H9 (cell line): ENCODE measurements at regions not wholly inside any gene's neighbourhood (a gene's known extent, or its start where the extent isn't known, plus 50 kb on each side); places are given as distances from the start of the nearest gene placed in this dataset.

Source experiments
- DNase-seq: peaks from one replicate; pipeline ENCODE4 v3.0.0-alpha.2; 2017
- H2AFZ ChIP-seq: one replicate; pipeline ENCODE4 v1.6.1; 2013; ENCODE audit warnings: mild to moderate bottlenecking, low read length, control low read depth, moderate library complexity
- H2AK5ac ChIP-seq: 2 replicates; pipeline ENCODE4 v1.6.1; 2013; ENCODE audit warnings: low read length, control low read depth, mixed read lengths; ENCODE audit not compliant: insufficient read length
- H2BK120ac ChIP-seq: one replicate; pipeline ENCODE4 v1.6.1; 2013; ENCODE audit warnings: low read depth, mild to moderate bottlenecking, low read length, control low read depth, inconsistent platforms; ENCODE audit not compliant: poor library complexity, severe bottlenecking
- H2BK12ac ChIP-seq: 2 replicates; pipeline ENCODE4 v1.6.1; 2013; ENCODE audit warnings: low read length, control low read depth, mixed read lengths, low read depth; ENCODE audit not compliant: insufficient read length
- H2BK15ac ChIP-seq: 2 replicates; pipeline ENCODE4 v1.6.1; 2013; ENCODE audit warnings: low read depth, low read length, control low read depth
- H2BK20ac ChIP-seq: one replicate; pipeline ENCODE4 v1.6.1; 2013; ENCODE audit warnings: low read depth, mild to moderate bottlenecking, low read length, control low read depth, inconsistent platforms; ENCODE audit not compliant: poor library complexity, severe bottlenecking
- H2BK5ac ChIP-seq: 2 replicates; pipeline ENCODE4 v1.6.1; 2013; ENCODE audit warnings: low read length, control low read depth, mixed read lengths; ENCODE audit not compliant: insufficient read length
- H3K14ac ChIP-seq: 2 replicates; pipeline ENCODE4 v1.6.1; 2013; ENCODE audit warnings: low read length, control low read depth; ENCODE audit not compliant: insufficient read depth
- H3K18ac ChIP-seq: 2 replicates; pipeline ENCODE4 v1.6.1; 2013; ENCODE audit warnings: low read depth, mild to moderate bottlenecking, mixed read lengths, low read length, control low read depth; ENCODE audit not compliant: insufficient read length
- H3K23ac ChIP-seq: 2 replicates; pipeline ENCODE4 v1.6.1; 2013; ENCODE audit warnings: low read length, control low read depth, mixed read lengths, low read depth; ENCODE audit not compliant: insufficient read length
- H3K23me2 ChIP-seq: 2 replicates; pipeline ENCODE4 v1.6.1; 2013; ENCODE audit warnings: low read depth, mild to moderate bottlenecking, mixed read lengths, low read length, control low read depth; ENCODE audit not compliant: insufficient read length, poor library complexity, severe bottlenecking
- H3K27ac ChIP-seq: 2 replicates; pipeline ENCODE4 v1.5.1; 2013; ENCODE audit warnings: low read length, control low read depth, mixed read lengths, low read depth; ENCODE audit not compliant: insufficient read length
- H3K27me3 ChIP-seq: 2 replicates; pipeline ENCODE4 v1.6.1; 2013; ENCODE audit warnings: low read length, control low read depth, inconsistent platforms; ENCODE audit not compliant: insufficient read depth
- H3K4ac ChIP-seq: 2 replicates; pipeline ENCODE4 v1.6.1; 2013; ENCODE audit warnings: low read depth, mild to moderate bottlenecking, control low read depth, inconsistent platforms, low read length, moderate library complexity
- H3K4me1 ChIP-seq: 2 replicates; pipeline ENCODE4 v1.6.1; 2013; ENCODE audit warnings: low read length, control low read depth, inconsistent platforms; ENCODE audit not compliant: insufficient read depth
- H3K4me2 ChIP-seq: 2 replicates; pipeline ENCODE4 v1.6.1; 2013; ENCODE audit warnings: low read length, control low read depth, mixed read lengths; ENCODE audit not compliant: insufficient read length, insufficient read depth
- H3K56ac ChIP-seq: 2 replicates; pipeline ENCODE4 v1.6.1; 2013; ENCODE audit warnings: low read depth, mild to moderate bottlenecking, mixed read lengths, low read length, control low read depth; ENCODE audit not compliant: insufficient read length
- H3K79me1 ChIP-seq: 2 replicates; pipeline ENCODE4 v1.6.1; 2013; ENCODE audit warnings: low read depth, mild to moderate bottlenecking, moderate library complexity, low read length, control low read depth, inconsistent platforms; ENCODE audit not compliant: insufficient read depth, poor library complexity, severe bottlenecking
- H3K79me2 ChIP-seq: 2 replicates; pipeline ENCODE4 v1.6.1; 2013; ENCODE audit warnings: low read length, control low read depth, inconsistent platforms; ENCODE audit not compliant: insufficient read depth
- H3K9ac ChIP-seq: 2 replicates; pipeline ENCODE4 v1.6.1; 2013; ENCODE audit warnings: low read length, control low read depth, mixed read lengths; ENCODE audit not compliant: insufficient read length; ENCODE audit errors: extremely low read depth
- H3K9me3 ChIP-seq: one replicate; pipeline ENCODE4 v1.6.1; 2013; ENCODE audit warnings: low read depth, low read length, inconsistent platforms; ENCODE audit not compliant: control insufficient read depth
- H3T11ph ChIP-seq: one replicate; pipeline ENCODE4 v1.6.1; 2013; ENCODE audit warnings: mild to moderate bottlenecking, low read length, control low read depth, inconsistent platforms
- H4K20me1 ChIP-seq: one replicate; pipeline ENCODE4 v1.6.1; 2013; ENCODE audit not compliant: control insufficient read depth, insufficient read length, insufficient read depth
- H4K5ac ChIP-seq: 2 replicates; pipeline ENCODE4 v1.6.1; 2013; ENCODE audit warnings: low read depth, mild to moderate bottlenecking, mixed read lengths, low read length, control low read depth; ENCODE audit not compliant: insufficient read length
- H4K8ac ChIP-seq: replicated peaks from 2 replicates; pipeline ENCODE4 v1.6.1; 2013; ENCODE audit warnings: low read length, control low read depth, mixed read lengths, low read depth; ENCODE audit not compliant: insufficient read length
- H4K91ac ChIP-seq: 2 replicates; pipeline ENCODE4 v1.6.1; 2013; ENCODE audit warnings: low read depth, mild to moderate bottlenecking, moderate library complexity, mixed read lengths, low read length, control low read depth; ENCODE audit not compliant: insufficient read length
- H3K27ac Mint-ChIP-seq, 3 experiments: 2 replicates in 2 of 3; 3 replicates in 1 of 3; pipeline ENCODE4 v1.8.0; 2020 to 2021; ENCODE audit warnings: mixed read lengths in 3 of 3, mild to moderate bottlenecking in 1 of 3, moderate library complexity in 1 of 3
- H3K27me3 Mint-ChIP-seq: 2 replicates; pipeline ENCODE4 v1.8.0; 2021; ENCODE audit warnings: low read depth, mild to moderate bottlenecking, moderate library complexity, mixed read lengths
- H3K36me3 Mint-ChIP-seq, 3 experiments: 2 replicates in 2 of 3; 3 replicates in 1 of 3; pipeline ENCODE4 v1.8.0; 2020 to 2021; ENCODE audit warnings: low read depth in 3 of 3, mixed read lengths in 3 of 3; ENCODE audit not compliant: insufficient read depth in 1 of 3
- H3K4me1 Mint-ChIP-seq, 2 experiments: 2 replicates each; pipeline ENCODE4 v1.8.0; 2020; ENCODE audit warnings: mixed read lengths in 2 of 2
- H3K4me3 Mint-ChIP-seq, 2 experiments: 2 replicates in 1 of 2; 3 replicates in 1 of 2; pipeline ENCODE4 v1.8.0; 2020 to 2021; ENCODE audit warnings: mild to moderate bottlenecking in 2 of 2, mixed read lengths in 2 of 2, moderate library complexity in 1 of 2
- H3K9me3 Mint-ChIP-seq, 2 experiments: 2 replicates in 1 of 2; 3 replicates in 1 of 2; pipeline ENCODE4 v1.8.0; 2020; ENCODE audit warnings: mild to moderate bottlenecking in 2 of 2, mixed read lengths in 2 of 2, moderate library complexity in 1 of 2
- WGBS: extraction: QIAGEN DNeasy Blood & Tissue Kit; methylation state at CpG from one replicate; pipeline ENCODE4 v1.1.7; 2013; ENCODE audit warnings: missing lambda C conversion rate, low lambda C conversion rate, mixed read lengths; ENCODE audit not compliant: insufficient read length; ENCODE audit errors: extremely low coverage; 5-methylcytosine and 5-hydroxymethylcytosine counted together
- TF ChIP-seq, protein P1 (sequence below): fragments of 200-600 bp; sonication (generic); conservative IDR thresholded peaks from 3 replicates; pipeline ENCODE4 v1.8.0; 2021; ENCODE audit warnings: antibody characterized with exemption, mild to moderate bottlenecking

DNA sequence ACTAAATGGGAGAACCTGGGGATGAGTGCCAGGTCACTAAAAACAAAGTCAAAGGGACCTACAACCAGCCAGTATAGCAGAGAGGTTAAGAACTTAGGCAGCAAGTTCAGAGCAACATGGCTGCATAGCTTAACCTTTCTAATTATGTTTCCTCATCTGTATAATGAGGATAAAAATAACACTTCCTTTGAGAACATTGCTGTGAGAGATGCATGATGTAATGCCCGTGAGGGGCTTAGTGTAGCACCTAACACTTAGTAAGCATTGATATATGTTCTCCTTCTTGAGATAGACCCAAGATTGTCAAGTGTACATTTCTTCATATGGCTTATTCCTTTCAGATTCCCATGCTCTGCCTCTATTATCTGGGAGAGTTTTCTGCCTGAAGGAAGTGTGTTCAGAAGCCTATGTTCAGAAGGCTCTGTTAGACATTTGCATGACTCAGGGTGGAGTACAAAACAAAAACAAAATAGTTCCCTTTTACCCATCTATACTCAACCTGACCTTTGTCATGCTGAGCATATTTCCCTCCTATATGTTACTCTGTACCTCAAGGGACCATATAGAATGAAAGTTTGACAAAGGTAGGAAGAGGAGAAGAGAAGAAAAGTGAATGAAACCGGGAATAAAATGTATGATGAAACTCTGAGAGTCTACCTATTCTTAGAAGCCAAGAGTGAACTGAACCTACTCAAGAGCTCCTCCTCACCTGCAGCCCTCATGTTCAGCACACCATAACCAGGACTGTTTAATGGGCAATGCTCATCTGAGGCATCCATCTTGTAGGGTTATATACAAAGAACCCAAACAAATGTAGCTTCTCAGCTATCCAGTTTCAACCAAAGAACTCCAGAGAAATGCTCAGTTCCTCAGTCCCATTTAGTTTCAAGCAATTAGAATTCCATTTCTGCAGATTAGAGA is 70.7 kb upstream of the KCNMB2 start:
- Histone ChIP-seq H3K23ac (no peak overlapping the region), H3K56ac (no peak overlapping the region), H3K18ac (no peak overlapping the region), H3K79me2 (no peaks in the 10 kb centered on the region), H2AK5ac (no peak overlapping the region), H3K79me1 (no peaks in the 10 kb centered on the region), H3T11ph (no peak overlapping the region), H3K14ac (no peak overlapping the region), H3K27ac (no peak overlapping the region), H3K4me1 (no peaks in the 10 kb centered on the region), H3K4ac (no peak overlapping the region), H3K23me2 (no peaks in the 10 kb centered on the region), H3K9ac (no peak overlapping the region), H3K4me2 (no peak overlapping the region), H2BK15ac (no peak overlapping the region), H2BK120ac (no peak overlapping the region), H2BK5ac (no peak overlapping the region), H2BK12ac (no peak overlapping the region), H2BK20ac (no peak overlapping the region), H4K91ac (no peak overlapping the region), H4K20me1 (no peaks in the 10 kb centered on the region), H4K8ac (no peak overlapping the region), H4K5ac (no peak overlapping the region), H2AFZ (no peak overlapping the region), H3K9me3 (no peaks in the 10 kb centered on the region), H3K27me3 (no peaks in the 10 kb centered on the region)
- no peaks in the 10 kb centered on the region; the same call in 1 of the 2 replicates for H3K27me3 Mint-ChIP-seq
- no peak for DNase-seq
- no peaks in the 10 kb centered on the region for H3K4me1 Mint-ChIP-seq
- H3K27ac Mint-ChIP-seq: no peak overlapping the region
- no peaks in the 10 kb centered on the region; a peak in 1 of 7 replicates for H3K36me3 Mint-ChIP-seq
- H3K4me3 Mint-ChIP-seq: no peak overlapping the region
- no CpG with 5 or more reads among the region's 2 CpGs for WGBS
- TF ChIP-seq, protein P1, sequence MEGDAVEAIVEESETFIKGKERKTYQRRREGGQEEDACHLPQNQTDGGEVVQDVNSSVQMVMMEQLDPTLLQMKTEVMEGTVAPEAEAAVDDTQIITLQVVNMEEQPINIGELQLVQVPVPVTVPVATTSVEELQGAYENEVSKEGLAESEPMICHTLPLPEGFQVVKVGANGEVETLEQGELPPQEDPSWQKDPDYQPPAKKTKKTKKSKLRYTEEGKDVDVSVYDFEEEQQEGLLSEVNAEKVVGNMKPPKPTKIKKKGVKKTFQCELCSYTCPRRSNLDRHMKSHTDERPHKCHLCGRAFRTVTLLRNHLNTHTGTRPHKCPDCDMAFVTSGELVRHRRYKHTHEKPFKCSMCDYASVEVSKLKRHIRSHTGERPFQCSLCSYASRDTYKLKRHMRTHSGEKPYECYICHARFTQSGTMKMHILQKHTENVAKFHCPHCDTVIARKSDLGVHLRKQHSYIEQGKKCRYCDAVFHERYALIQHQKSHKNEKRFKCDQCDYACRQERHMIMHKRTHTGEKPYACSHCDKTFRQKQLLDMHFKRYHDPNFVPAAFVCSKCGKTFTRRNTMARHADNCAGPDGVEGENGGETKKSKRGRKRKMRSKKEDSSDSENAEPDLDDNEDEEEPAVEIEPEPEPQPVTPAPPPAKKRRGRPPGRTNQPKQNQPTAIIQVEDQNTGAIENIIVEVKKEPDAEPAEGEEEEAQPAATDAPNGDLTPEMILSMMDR: no peak
- H3K9me3 Mint-ChIP-seq: peaks cover 2 to 5% of the 10 kb centered on the region in 2 experiments; a peak in 2 of 5 replicates
